Fibroblast of lung (primary cell): ENCODE measurements at regions not wholly inside any gene's neighbourhood (a gene's known extent, or its start where the extent isn't known, plus 50 kb on each side); places are given as distances from the start of the nearest gene placed in this dataset.

Source experiments
- DNase-seq, 2 donors: peaks; one replicate each; pipeline versions ENCODE4 v3.0.0 to v3.0.0-alpha.2; 2010; ENCODE audit warnings: low read depth in 2 of 2
- H2AFZ ChIP-seq: 2 replicates; pipeline ENCODE4 v1.5.1; 2012; ENCODE audit warnings: low read length, control low read depth, inconsistent platforms
- H3K27ac ChIP-seq: 2 replicates; pipeline ENCODE4 v1.5.1; 2011; ENCODE audit warnings: low read length, control low read depth; ENCODE audit not compliant: insufficient read depth
- H3K27me3 ChIP-seq: 2 replicates; pipeline ENCODE4 v1.5.1; 2011; ENCODE audit warnings: mild to moderate bottlenecking, low read length; ENCODE audit not compliant: control insufficient read depth, insufficient read depth
- H3K36me3 ChIP-seq: 2 replicates; pipeline ENCODE4 v1.5.1; 2011; ENCODE audit warnings: low read length; ENCODE audit not compliant: control insufficient read depth, insufficient read depth
- H3K4me1 ChIP-seq: 2 replicates; pipeline ENCODE4 v1.5.1; 2011; ENCODE audit warnings: low read length; ENCODE audit not compliant: control insufficient read depth, insufficient read depth; ENCODE audit errors: extremely low read depth
- H3K4me2 ChIP-seq: 2 replicates; pipeline ENCODE4 v1.5.1; 2011; ENCODE audit warnings: low read length, control low read depth; ENCODE audit not compliant: insufficient read depth; ENCODE audit errors: extremely low read depth
- H3K4me3 ChIP-seq, 4 experiments: fragments of 200-600 bp in 1 of 4; sonication (generic) in 1 of 4; replicated peaks in 1 of 4; 2 replicates each; pipeline ENCODE4 v1.5.1; 2011 to 2016; ENCODE audit warnings: low read length in 4 of 4, low read depth in 3 of 4, mild to moderate bottlenecking in 3 of 4, control low read depth in 2 of 4, inconsistent platforms in 1 of 4, mixed read lengths in 1 of 4; ENCODE audit not compliant: insufficient read depth in 1 of 4; ENCODE audit errors: control extremely low read depth in 1 of 4
- H3K79me2 ChIP-seq: 2 replicates; pipeline ENCODE4 v1.5.1; 2012; ENCODE audit warnings: mild to moderate bottlenecking, low read length, inconsistent platforms; ENCODE audit not compliant: control insufficient read depth, insufficient read depth
- H3K9ac ChIP-seq: 2 replicates; pipeline ENCODE4 v1.5.1; 2011; ENCODE audit warnings: mild to moderate bottlenecking, low read length, control low read depth; ENCODE audit not compliant: insufficient read depth
- H3K9me3 ChIP-seq: 2 replicates; pipeline ENCODE4 v1.5.1; 2012; ENCODE audit warnings: low read depth, low read length; ENCODE audit not compliant: control insufficient read depth, insufficient read depth
- H4K20me1 ChIP-seq: 2 replicates; pipeline ENCODE4 v1.5.1; 2011; ENCODE audit warnings: low read length; ENCODE audit not compliant: control insufficient read depth, insufficient read depth; ENCODE audit errors: extremely low read depth
- EZH2 ChIP-seq: IDR thresholded peaks from 2 replicates; pipeline ENCODE4 v1.5.1; 2012; ENCODE audit warnings: low read length, control low read depth, mild to moderate bottlenecking; ENCODE audit errors: missing control alignments
- TF ChIP-seq, protein P1 (sequence below), 2 donors: IDR thresholded peaks in 1 of 2; conservative IDR thresholded peaks in 1 of 2; 1 replicate in 1 of 2; 2 replicates in 1 of 2; pipeline ENCODE4 v1.5.1; 2011 to 2012; ENCODE audit warnings: low read length in 2 of 2, control low read depth in 1 of 2, inconsistent platforms in 1 of 2, low read depth in 1 of 2, mild to moderate bottlenecking in 1 of 2

DNA sequence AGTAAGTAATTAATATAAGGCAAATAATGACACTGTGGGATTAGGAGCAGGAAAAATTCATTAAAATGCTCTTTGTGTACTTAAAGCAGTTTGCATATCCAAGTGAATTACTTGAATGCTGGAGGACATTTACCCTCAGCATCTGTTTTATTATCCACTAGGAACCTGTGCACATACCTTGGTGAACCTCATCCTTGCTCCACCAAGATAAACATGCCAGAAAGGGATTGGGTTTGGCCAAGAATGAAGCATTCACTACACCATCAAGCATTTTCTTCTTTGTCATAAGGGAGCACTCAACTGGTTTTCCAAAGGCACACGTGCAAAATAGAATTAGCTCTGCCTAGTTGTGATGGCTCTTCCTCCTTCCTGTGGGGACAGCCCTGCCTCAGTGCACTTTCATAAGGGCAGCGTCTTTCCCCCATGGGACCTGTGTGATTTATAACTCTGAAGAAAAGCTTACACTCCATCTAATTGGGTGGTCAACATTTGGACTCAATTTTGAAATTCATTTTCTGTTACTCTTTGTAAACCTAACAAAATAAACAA, 291.7 kb downstream of the USP46 start:
- H3K9me3 ChIP-seq, result no peaks in the 10 kb centered on the region
- H3K79me2 ChIP-seq, result no peaks in the 10 kb centered on the region
- H3K27ac ChIP-seq, result no peak overlapping the region
- no peak overlapping the region for H3K4me3 ChIP-seq
- no peak for TF ChIP-seq EZH2
- TF ChIP-seq, protein P1, sequence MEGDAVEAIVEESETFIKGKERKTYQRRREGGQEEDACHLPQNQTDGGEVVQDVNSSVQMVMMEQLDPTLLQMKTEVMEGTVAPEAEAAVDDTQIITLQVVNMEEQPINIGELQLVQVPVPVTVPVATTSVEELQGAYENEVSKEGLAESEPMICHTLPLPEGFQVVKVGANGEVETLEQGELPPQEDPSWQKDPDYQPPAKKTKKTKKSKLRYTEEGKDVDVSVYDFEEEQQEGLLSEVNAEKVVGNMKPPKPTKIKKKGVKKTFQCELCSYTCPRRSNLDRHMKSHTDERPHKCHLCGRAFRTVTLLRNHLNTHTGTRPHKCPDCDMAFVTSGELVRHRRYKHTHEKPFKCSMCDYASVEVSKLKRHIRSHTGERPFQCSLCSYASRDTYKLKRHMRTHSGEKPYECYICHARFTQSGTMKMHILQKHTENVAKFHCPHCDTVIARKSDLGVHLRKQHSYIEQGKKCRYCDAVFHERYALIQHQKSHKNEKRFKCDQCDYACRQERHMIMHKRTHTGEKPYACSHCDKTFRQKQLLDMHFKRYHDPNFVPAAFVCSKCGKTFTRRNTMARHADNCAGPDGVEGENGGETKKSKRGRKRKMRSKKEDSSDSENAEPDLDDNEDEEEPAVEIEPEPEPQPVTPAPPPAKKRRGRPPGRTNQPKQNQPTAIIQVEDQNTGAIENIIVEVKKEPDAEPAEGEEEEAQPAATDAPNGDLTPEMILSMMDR (conservative IDR thresholded peaks at IDR 0.05 in 1 of 2, IDR thresholded peaks at IDR 0.05 in 1 of 2; ENCODE audit: low read depth in 1 of 2, low read length in 2 of 2), result no peak
- no peaks in the 10 kb centered on the region for H4K20me1 ChIP-seq
- no peaks in the 10 kb centered on the region for H3K27me3 ChIP-seq
- no peaks in the 10 kb centered on the region for H3K4me1 ChIP-seq
- H2AFZ ChIP-seq, result no peak overlapping the region
- H3K36me3 ChIP-seq, result no peaks in the 10 kb centered on the region
- H3K9ac ChIP-seq, result no peak overlapping the region
- H3K4me2 ChIP-seq, result no peak overlapping the region
- DNase-seq, result no peak

DNA sequence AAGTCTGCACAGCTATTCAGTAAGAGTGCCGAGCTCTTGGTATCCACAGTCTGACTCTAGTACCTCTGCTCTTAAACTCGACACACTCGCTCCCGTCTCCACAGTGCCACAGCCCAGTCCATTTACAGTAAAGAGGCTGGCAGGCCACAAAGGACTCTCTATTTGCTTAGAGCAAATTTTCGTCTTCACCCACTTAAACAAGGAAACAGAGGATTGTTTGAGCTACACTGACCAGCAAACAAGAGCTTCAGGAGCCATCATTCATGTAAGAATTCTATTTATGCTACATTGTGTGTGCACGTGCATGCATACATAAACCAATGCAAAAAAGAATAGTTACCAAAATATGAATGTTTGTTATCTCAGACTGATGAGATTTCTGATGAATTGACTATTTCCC, 290.2 kb downstream of the USP46 start:
- H2AFZ ChIP-seq, result no peak overlapping the region
- no peaks in the 10 kb centered on the region for H3K9me3 ChIP-seq
- H3K4me1 ChIP-seq, result no peaks in the 10 kb centered on the region
- no peak for DNase-seq
- H4K20me1 ChIP-seq, result no peaks in the 10 kb centered on the region
- TF ChIP-seq EZH2, result no peak
- TF ChIP-seq, protein P1 (conservative IDR thresholded peaks at IDR 0.05 in 1 of 2, IDR thresholded peaks at IDR 0.05 in 1 of 2; ENCODE audit: low read depth in 1 of 2, low read length in 2 of 2), result no peak
- H3K79me2 ChIP-seq, result no peaks in the 10 kb centered on the region
- H3K9ac ChIP-seq, result no peak overlapping the region
- H3K36me3 ChIP-seq, result no peaks in the 10 kb centered on the region
- H3K27ac ChIP-seq, result no peak overlapping the region
- H3K4me2 ChIP-seq, result no peak overlapping the region
- no peak overlapping the region for H3K4me3 ChIP-seq
- no peaks in the 10 kb centered on the region for H3K27me3 ChIP-seq

DNA sequence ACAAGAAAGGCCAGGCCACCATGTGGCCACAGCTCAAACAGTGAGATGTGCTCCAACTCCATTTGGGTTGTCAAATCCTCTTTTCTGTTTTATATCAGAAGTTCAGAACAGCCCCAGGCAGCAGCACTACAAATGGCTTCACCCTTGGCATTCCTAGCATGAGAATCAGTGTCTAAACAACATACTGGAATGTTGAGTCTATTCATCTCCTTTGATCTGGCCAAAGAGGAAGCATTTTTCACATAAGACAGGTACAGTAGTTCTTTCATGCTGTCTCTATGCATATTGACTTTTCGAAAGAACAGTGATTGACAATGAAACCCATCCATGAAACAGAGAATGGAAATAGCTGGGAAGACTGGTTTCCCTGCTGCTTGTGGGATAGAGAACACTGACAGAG, 289.5 kb downstream of the USP46 start:
- no peaks in the 10 kb centered on the region for H3K79me2 ChIP-seq
- H3K4me3 ChIP-seq, result no peak overlapping the region
- no peak overlapping the region for H3K4me2 ChIP-seq
- H3K27me3 ChIP-seq, result no peaks in the 10 kb centered on the region
- no peak overlapping the region for H2AFZ ChIP-seq
- TF ChIP-seq EZH2, result no peak
- TF ChIP-seq, protein P1 (conservative IDR thresholded peaks at IDR 0.05 in 1 of 2, IDR thresholded peaks at IDR 0.05 in 1 of 2; ENCODE audit: low read depth in 1 of 2, low read length in 2 of 2), result no peak
- no peaks in the 10 kb centered on the region for H3K4me1 ChIP-seq
- DNase-seq, result no peak
- H4K20me1 ChIP-seq, result no peaks in the 10 kb centered on the region
- no peak overlapping the region for H3K9ac ChIP-seq
- H3K9me3 ChIP-seq, result no peaks in the 10 kb centered on the region
- no peak overlapping the region for H3K27ac ChIP-seq
- H3K36me3 ChIP-seq, result no peaks in the 10 kb centered on the region
